GM19099 (cell line): ENCODE measurements at regions not wholly inside any gene's neighbourhood (a gene's known extent, or its start where the extent isn't known, plus 50 kb on each side); places are given as distances from the start of the nearest gene placed in this dataset.

Experiments
- POLR2A ChIP-seq: IDR thresholded peaks from 3 replicates; pipeline ENCODE4 v1.6.1; 2011; ENCODE audit warnings: low read depth; ENCODE audit not compliant: insufficient read length; ENCODE audit errors: extremely low read depth

DNA sequence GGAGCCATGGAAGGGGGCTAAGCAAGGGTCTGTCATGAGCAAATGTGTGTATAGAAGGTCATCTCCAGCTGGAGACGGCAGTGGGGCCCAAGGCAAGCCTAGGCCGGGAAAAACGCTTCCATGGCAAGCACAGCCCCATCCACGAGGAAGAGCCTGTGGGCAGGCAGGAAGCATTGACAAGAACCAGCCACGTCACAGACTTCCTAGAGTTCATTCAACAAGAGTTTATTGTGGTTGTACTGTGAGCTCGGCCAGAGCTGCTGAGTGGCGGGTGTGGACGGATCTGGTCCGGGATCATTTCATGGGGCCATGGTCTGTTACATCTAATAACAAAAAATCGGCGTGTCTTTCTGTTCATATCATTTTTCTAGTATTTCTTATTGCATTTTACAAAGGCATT, 311.7 kb downstream of the TMEM121 start:
- no peak for TF ChIP-seq POLR2A

DNA sequence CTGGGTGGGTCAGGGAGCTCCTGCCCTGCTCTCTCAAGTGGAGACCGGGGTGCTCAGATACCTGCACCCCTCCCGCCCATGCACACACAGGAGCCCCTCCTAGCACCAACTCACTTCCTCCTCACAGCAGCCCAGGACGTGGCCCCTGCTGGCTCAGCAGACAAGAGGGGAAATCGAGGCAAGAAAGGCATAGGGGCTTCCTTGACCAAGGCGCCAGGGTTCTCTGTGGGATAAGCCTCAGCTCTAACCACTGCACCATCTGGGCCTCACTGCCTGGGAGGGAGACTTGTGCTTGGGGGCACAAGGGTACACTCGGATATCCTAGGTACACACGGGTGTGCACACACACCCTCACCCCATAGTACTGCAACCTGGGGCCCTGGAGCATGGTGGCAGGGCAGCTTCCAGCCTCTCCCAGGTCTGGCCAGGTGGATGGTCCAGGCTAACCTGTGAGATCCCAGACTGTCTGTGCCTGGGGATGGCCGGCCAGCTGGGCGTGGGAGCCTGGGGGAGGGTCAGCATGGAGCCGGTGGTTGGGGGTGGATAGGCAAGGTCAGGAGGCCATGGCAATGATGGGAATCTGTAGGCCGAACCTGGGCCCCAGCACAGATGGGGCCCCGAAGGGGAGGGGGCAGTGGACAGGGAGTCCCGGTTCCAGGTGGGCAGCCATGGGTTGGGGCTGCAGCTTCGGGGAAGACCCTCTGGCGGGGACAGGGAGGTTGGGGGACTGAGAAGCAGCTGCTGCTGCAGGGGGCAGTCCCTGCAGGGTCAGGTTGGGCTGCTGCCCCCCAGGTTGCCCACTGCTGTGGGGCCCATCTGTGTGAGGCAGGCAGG, 312.4 kb downstream of the TMEM121 start:
- no peak for TF ChIP-seq POLR2A

GRCh38 chr14:105839425-105840265, 313.3 kb downstream of the TMEM121 start:
- TF ChIP-seq POLR2A, result no peak

DNA sequence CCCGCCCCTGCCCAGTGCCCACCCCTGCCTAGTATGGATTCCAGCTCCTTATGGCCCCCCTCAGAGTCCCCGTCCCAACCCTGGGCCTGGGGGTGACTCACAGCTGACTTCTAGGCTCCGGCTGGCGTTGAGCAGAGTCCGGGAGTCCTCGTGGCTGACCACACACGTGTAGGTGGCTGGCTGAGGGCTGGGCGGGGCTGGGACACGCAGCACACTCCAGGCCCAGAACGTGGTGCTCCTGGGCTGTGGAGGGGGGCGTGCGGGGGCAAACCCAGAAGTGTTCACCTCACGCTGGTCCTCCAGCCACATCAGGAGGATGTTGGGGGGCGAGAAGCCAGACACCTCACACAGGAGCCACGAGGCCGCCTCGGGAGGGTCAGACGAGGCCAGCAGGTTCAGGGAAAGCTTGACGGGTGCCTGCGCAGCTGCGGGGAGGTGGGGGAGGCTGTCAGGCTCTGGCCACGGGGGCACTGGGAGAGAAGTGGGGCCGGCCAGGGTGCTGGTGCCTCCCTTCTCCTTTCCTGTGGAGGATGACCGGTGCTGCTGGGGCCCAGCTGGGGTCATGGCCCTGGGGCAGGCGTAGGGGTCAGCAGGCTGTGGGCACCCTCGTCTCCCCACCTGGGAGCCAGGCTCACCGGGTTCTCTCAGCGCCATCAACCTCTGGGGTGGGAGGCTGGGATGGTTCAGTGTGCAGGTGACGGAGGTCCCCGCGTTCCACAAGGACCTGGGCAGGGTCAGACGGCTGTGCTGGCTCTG, 314.1 kb downstream of the TMEM121 start:
- no peak for TF ChIP-seq POLR2A

DNA sequence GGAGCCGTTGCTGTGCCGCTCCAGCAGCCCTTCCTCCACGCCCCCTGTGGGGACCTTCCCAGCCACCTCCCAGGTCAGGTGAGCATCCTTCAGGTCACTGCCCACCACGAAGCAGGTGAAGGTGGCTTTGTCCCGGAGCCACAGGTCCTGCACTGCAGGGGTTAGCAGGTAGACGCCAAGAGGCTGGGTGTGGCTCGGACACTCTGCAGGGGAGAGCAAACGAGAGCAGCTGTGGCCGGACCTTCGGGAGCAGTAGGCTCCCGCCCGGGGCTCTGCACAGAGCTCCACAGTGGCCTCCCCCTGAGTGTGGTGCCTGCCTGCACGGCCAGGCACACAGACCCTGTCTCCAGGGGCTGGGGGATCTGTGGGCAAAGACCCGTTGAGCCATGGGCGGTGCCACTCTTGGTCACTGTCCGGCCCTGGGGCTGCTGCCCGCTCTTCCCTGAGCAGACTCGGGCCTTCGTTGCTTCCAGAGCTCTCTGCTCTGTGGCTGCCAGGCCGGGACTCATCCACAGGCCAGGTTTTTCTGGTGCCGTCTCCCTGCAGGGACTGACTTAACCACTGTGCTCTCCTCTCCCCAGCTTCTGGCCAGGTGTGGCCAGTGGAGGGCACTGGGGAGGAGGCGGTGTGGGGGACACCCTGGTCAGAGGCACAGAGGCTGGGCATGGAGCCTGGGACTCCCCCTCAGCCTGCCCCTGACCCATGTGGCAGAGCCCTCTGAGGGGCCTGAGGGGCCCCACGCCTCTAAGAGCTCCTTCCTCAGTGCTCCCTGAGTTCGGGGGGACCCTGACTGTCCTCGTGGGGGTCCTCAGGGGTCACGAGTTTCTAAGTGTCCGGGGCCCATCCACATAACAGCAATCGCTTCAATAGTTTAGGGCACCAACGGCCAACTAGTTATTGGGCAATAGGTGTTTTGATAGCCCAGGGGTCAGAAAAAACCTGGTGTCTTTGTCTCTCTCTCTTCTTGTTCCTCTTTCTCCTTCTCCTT, 314.9 kb downstream of the TMEM121 start:
- TF ChIP-seq POLR2A, result no peak

GRCh38 chr14:105842105-105842504, 315.7 kb downstream of the TMEM121 start:
- TF ChIP-seq POLR2A, result no peak

- TF ChIP-seq POLR2A, result no peak
Measured at GRCh38 chr14:105843444-105844046, 317.2 kb downstream of the TMEM121 start.

DNA sequence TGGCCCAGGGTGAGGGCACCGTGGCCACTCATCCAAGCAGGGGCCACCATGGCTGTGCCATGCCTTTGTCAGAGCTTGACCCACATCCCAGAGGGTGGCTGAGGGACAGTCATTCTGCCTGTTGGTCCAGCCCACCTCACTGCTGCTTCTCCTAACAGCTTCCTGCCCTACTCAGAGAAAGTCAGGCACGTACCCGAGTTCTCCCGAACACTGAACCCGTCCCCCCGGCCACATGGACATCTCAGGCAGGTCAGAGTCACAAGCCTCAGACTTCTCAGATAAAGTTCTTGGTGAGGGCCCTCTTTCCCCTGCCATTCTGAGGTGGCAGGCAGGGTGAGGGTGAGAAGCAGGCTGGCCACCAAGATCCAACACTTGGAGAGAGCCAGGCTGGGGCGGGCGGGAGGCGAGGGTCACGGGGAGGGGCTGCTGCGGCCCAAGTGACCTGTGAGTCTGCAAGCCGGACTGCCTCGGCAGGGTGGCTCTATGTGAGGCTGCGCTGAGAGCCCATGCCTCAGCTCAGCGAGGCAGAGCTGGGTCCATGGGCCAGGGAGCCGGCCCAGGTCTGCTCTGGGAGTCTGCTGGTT, 317.8 kb downstream of the TMEM121 start:
- no peak for TF ChIP-seq POLR2A

DNA sequence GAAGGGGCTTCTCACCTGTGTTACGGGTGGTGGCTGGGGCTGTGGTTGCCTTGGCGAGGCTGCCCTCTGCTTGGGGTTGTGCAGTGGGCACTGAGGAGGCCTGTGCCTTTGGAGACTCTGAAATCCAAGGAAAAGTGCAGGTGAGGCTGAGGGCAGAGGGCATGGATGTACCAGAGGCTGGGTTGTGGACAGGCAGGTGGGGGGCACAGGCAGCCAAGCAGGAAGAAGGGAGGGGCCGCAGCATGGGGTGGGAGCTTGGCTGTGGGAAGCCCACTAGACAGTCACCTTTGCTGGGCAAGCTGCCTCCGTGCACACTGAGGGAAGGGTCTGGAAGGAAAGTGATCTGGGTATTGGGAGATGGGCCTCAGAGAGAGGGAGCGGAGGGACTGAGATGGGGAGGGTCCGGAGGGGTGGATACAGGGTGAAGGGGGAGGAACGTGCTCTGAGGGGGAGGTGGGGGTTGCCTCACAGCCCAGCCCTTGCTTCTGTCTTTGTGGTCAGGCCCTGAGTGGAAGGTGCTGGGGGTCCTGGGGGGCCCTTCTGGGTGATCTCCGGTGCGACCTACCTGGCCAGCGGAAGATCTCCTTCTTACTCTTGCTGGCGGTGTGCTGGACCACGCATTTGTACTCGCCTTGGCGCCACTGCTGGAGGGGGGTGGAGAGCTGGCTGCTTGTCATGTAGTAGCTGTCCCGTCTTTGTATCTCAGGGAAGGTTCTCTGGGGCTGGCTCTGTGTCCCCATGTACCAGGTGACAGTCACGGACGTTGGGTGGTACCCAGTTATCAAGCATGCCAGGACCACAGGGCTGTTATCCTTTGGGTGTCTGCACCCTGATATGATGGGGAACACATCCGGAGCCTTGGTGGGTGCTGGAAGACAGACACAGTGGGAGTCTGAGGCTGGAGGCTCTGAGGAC, 318.7 kb downstream of the TMEM121 start:
- no peak for TF ChIP-seq POLR2A

- no peak for TF ChIP-seq POLR2A
Measured at GRCh38 chr14:105845725-105846309, 319.4 kb downstream of the TMEM121 start.

- no peak for TF ChIP-seq POLR2A
Measured at GRCh38 chr14:105846312-105846711, 319.9 kb downstream of the TMEM121 start.

DNA sequence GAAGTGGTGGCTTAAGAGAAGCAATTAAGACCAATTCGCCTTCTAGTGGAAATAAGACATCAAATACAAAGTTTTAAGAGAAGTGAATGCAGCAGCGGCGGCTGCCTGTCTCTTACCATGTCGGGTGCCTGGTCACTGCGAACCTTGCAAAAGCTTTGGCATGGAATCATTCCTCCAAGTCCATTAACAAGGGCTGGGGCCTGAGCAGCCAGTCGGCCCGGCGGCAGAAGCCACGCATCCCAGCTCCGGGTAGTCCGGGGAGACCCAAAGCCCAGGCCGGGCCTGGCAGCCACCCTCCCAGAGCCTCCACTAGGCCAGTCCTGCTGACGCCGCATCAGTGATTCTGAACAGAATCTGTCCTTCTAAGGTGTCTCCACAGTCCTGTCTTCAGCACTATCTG, 321.0 kb downstream of the TMEM121 start:
- TF ChIP-seq POLR2A, result no peak
